Sigmoid colon (tissue), 6 donors: ENCODE measurements at regions not wholly inside any gene's neighbourhood (a gene's known extent, or its start where the extent isn't known, plus 50 kb on each side); places are given as distances from the start of the nearest gene placed in this dataset.

Source experiments
- DNase-seq: peaks from one replicate; pipeline ENCODE4 v3.0.0-alpha.2; 2019
- H3K27ac ChIP-seq, 4 donors: fragments of 200-600 bp; sonication (generic); one replicate each; pipeline ENCODE4 v1.5.1; 2016 to 2019; ENCODE audit warnings: mild to moderate bottlenecking in 1 of 4
- H3K27me3 ChIP-seq, 3 donors: fragments of 200-600 bp; sonication (generic); one replicate each; pipeline ENCODE4 v1.5.1; 2019; ENCODE audit warnings: mild to moderate bottlenecking in 1 of 3
- H3K36me3 ChIP-seq, 4 donors: fragments of 200-600 bp; sonication (generic); one replicate each; pipeline ENCODE4 v1.5.1; 2016 to 2019
- H3K4me1 ChIP-seq, 4 donors: fragments of 200-600 bp; sonication (generic); one replicate each; pipeline ENCODE4 v1.5.1; 2017 to 2019
- H3K4me3 ChIP-seq, 4 donors: fragments of 200-600 bp; sonication (generic); one replicate each; pipeline ENCODE4 v1.5.1; 2017 to 2019; ENCODE audit warnings: mild to moderate bottlenecking in 2 of 4, moderate library complexity in 1 of 4
- H3K9me3 ChIP-seq, 4 donors: fragments of 200-600 bp in 3 of 4; sonication (generic) in 3 of 4; one replicate each; pipeline versions ENCODE4 v1.5.1 to v1.6.1; 2013 to 2019
- CTCF ChIP-seq, 4 experiments: fragments of 450-650 bp in 3 of 4; fragments of 200-600 bp in 1 of 4; IDR thresholded peaks; one replicate each; pipeline ENCODE4 v1.5.1; 2016 to 2019; ENCODE audit warnings: antibody characterized with exemption in 4 of 4, mild to moderate bottlenecking in 3 of 4, moderate library complexity in 2 of 4
- EP300 ChIP-seq, 4 donors: sonication (generic); formaldehyde crosslinking; IDR thresholded peaks; one replicate each; pipeline ENCODE4 v1.6.1; 2017; ENCODE audit warnings: antibody characterized with exemption in 4 of 4
- POLR2A ChIP-seq, 2 donors: fragments of 450-650 bp; IDR thresholded peaks; one replicate each; pipeline ENCODE4 v1.6.1; 2016; ENCODE audit warnings: antibody characterized with exemption in 2 of 2, mild to moderate bottlenecking in 2 of 2, moderate library complexity in 2 of 2
- POLR2AphosphoS5 ChIP-seq, 4 donors: sonication (generic); formaldehyde crosslinking; IDR thresholded peaks; one replicate each; pipeline ENCODE4 v1.6.1; 2017; ENCODE audit warnings: antibody characterized with exemption in 4 of 4
- WGBS, 2 donors: extraction: QIAGEN DNeasy Blood & Tissue Kit; methylation state at CpG; one replicate each; pipeline ENCODE4 v1.1.7; 2013; 5-methylcytosine and 5-hydroxymethylcytosine counted together
- intact Hi-C: fragments of 100-400 bp; cut with DNase I; formaldehyde crosslinking; loops from one replicate; pipeline ENCODE4 v1.15.1; 2023
- donor health status: healthy with polysubstance abuse.
- donor health status: healthy.

- DNase-seq: no peak
- WGBS, 2 donors: 57 to 69% methylated on average over 1 of the region's 1 CpG
- Histone ChIP-seq H3K27me3 (no peaks in the 10 kb centered on the region), H3K9me3 (peaks cover 0 to 3% (median 0%) of the 10 kb centered on the region in 4 donors), H3K4me1 (no peaks in the 10 kb centered on the region), H3K4me3 (no peak overlapping the region), H3K36me3 (no peaks in the 10 kb centered on the region), H3K27ac (no peak overlapping the region)
- TF ChIP-seq POLR2AphosphoS5 (IDR thresholded peaks at IDR 0.05) (no peak), POLR2A (IDR thresholded peaks at IDR 0.05) (no peak), EP300 (IDR thresholded peaks at IDR 0.05) (no peak), CTCF (IDR thresholded peaks at IDR 0.05) (no peak)
- intact Hi-C loops: no loop called here
These were observed 118.3 kb downstream of the LRIG3 start for GRCh38 chr12:58801986-58802385.

GRCh38 chr12:58803908-58804307 is 116.4 kb downstream of the LRIG3 start:
- 66 to 72% methylated on average over 2 of the region's 2 CpGs for WGBS, 2 donors
- Histone ChIP-seq H3K4me3 (no peak overlapping the region), H3K27ac (no peak overlapping the region), H3K4me1 (no peaks in the 10 kb centered on the region), H3K27me3 (no peaks in the 10 kb centered on the region), H3K9me3 (peaks cover 0 to 3% (median 0%) of the 10 kb centered on the region in 4 donors), H3K36me3 (no peaks in the 10 kb centered on the region)
- no peak for TF ChIP-seq EP300 (IDR thresholded peaks at IDR 0.05)
- TF ChIP-seq CTCF (IDR thresholded peaks at IDR 0.05): no peak
- TF ChIP-seq POLR2AphosphoS5 (IDR thresholded peaks at IDR 0.05): no peak
- TF ChIP-seq POLR2A (IDR thresholded peaks at IDR 0.05): no peak
- DNase-seq: no peak
- intact Hi-C loops: no loop called here

GRCh38 chr12:58804749-58805148 is 115.6 kb downstream of the LRIG3 start:
- Histone ChIP-seq H3K9me3 (no peaks in the 10 kb centered on the region), H3K27ac (no peak overlapping the region), H3K4me3 (no peak overlapping the region), H3K27me3 (no peaks in the 10 kb centered on the region), H3K36me3 (no peaks in the 10 kb centered on the region), H3K4me1 (no peaks in the 10 kb centered on the region)
- intact Hi-C loops: no loop called here
- 55 to 59% methylated on average over 2 of the region's 2 CpGs for WGBS, 2 donors
- TF ChIP-seq POLR2A (IDR thresholded peaks at IDR 0.05): no peak
- TF ChIP-seq EP300 (IDR thresholded peaks at IDR 0.05): no peak
- no peak for TF ChIP-seq POLR2AphosphoS5 (IDR thresholded peaks at IDR 0.05)
- TF ChIP-seq CTCF (IDR thresholded peaks at IDR 0.05): no peak
- no peak for DNase-seq

GRCh38 chr12:58809064-58809607 is 111.2 kb downstream of the LRIG3 start:
- no peak overlapping the region for H3K27ac ChIP-seq
- H3K9me3 ChIP-seq: no peaks in the 10 kb centered on the region
- 74 to 82% methylated on average over 4 of the region's 4 CpGs for WGBS, 2 donors
- no peaks in the 10 kb centered on the region for H3K27me3 ChIP-seq
- H3K4me1 ChIP-seq: peaks cover 0 to 14% (median 7%) of the 10 kb centered on the region in 4 donors
- H3K36me3 ChIP-seq: no peaks in the 10 kb centered on the region
- no peak for DNase-seq
- intact Hi-C loops: no loop called here
- no peak for TF ChIP-seq CTCF (IDR thresholded peaks at IDR 0.05)
- no peak for TF ChIP-seq POLR2AphosphoS5 (IDR thresholded peaks at IDR 0.05)
- TF ChIP-seq POLR2A (IDR thresholded peaks at IDR 0.05): no peak
- TF ChIP-seq EP300 (IDR thresholded peaks at IDR 0.05): no peak
- no peak overlapping the region for H3K4me3 ChIP-seq

- no peaks in the 10 kb centered on the region for H3K36me3 ChIP-seq
- no peaks in the 10 kb centered on the region for H3K9me3 ChIP-seq
- H3K4me1 ChIP-seq: peaks cover 0 to 16% (median 7%) of the 10 kb centered on the region in 4 donors
- DNase-seq: no peak
- intact Hi-C loops: no loop called here
- H3K27ac ChIP-seq: no peak overlapping the region
- no peaks in the 10 kb centered on the region for H3K27me3 ChIP-seq
- no peak overlapping the region for H3K4me3 ChIP-seq
- 79 to 88% methylated on average over 2 of the region's 2 CpGs for WGBS, 2 donors
- TF ChIP-seq POLR2AphosphoS5 (IDR thresholded peaks at IDR 0.05) (no peak), EP300 (IDR thresholded peaks at IDR 0.05) (no peak), CTCF (IDR thresholded peaks at IDR 0.05) (no peak), POLR2A (IDR thresholded peaks at IDR 0.05) (no peak)
These were observed 109.0 kb downstream of the LRIG3 start for GRCh38 chr12:58811346-58811745.
